Lower leg skin (tissue), 4 donors: ENCODE measurements at regions not wholly inside any gene's neighbourhood (a gene's known extent, or its start where the extent isn't known, plus 50 kb on each side); places are given as distances from the start of the nearest gene placed in this dataset.
"Not testable (repeated sequence)": the region's sequence is repeated elsewhere in the genome, so short reads cannot be mapped to it uniquely, and the experiment has no call there.

ENCODE experiments used
- DNase-seq, 2 donors: peaks; one replicate each; pipeline ENCODE4 v3.0.0-alpha.2; 2019; ENCODE audit warnings: low spot score in 2 of 2
- H3K4me3 ChIP-seq: fragments of 200-600 bp; sonication (generic); 2 replicates; pipeline ENCODE4 v1.5.1; 2017; ENCODE audit warnings: mild to moderate bottlenecking, low read depth; ENCODE audit not compliant: poor library complexity, severe bottlenecking
- CTCF ChIP-seq, 3 donors: fragments of 450-650 bp; IDR thresholded peaks; one replicate each; pipeline ENCODE4 v1.5.1; 2016; ENCODE audit warnings: antibody characterized with exemption in 3 of 3, mild to moderate bottlenecking in 3 of 3, moderate library complexity in 2 of 3
- POLR2A ChIP-seq, 2 donors: fragments of 450-650 bp; IDR thresholded peaks; one replicate each; pipeline ENCODE4 v1.6.1; 2016 to 2017; ENCODE audit warnings: antibody characterized with exemption in 2 of 2, mild to moderate bottlenecking in 1 of 2, moderate library complexity in 1 of 2
- WGBS, 2 donors: methylation state at CpG; one replicate each; pipeline ENCODE4 v1.1.5; 2018; 5-methylcytosine and 5-hydroxymethylcytosine counted together
- intact Hi-C: fragments of 100-400 bp; cut with DNase I; formaldehyde crosslinking; loops from one replicate; pipeline ENCODE4 v1.15.0; 2023; ENCODE audit warnings: low total_unique reads

- intact Hi-C loops, result no loop called here
- no peak for DNase-seq
- WGBS, 2 donors, result 42 to 54% methylated on average over 6 of the region's 6 CpGs
- H3K4me3 ChIP-seq, result no peak overlapping the region
- TF ChIP-seq POLR2A (IDR thresholded peaks at IDR 0.05), result no peak
- no peak for TF ChIP-seq CTCF (IDR thresholded peaks at IDR 0.05)
Measured at GRCh38 chr3:137694836-137695235, 69.3 kb upstream of the SOX14 start.

GRCh38 chr3:137695351-137695750 is 68.8 kb upstream of the SOX14 start:
- TF ChIP-seq POLR2A (IDR thresholded peaks at IDR 0.05), result no peak
- TF ChIP-seq CTCF (IDR thresholded peaks at IDR 0.05), result no peak
- no peak overlapping the region for H3K4me3 ChIP-seq
- intact Hi-C loops, result no loop called here
- WGBS, 2 donors, result 46 to 48% methylated on average over 6 of the region's 6 CpGs
- DNase-seq, result no peak

- intact Hi-C loops, result no loop called here
- no peak for DNase-seq
- 1 to 4% methylated on average over 3 of the region's 3 CpGs for WGBS, 2 donors
- no peak overlapping the region for H3K4me3 ChIP-seq
- no peak for TF ChIP-seq CTCF (IDR thresholded peaks at IDR 0.05)
- TF ChIP-seq POLR2A (IDR thresholded peaks at IDR 0.05), result no peak
Measured at GRCh38 chr3:137709011-137709601, 55.0 kb upstream of the SOX14 start.

GRCh38 chr3:137713965-137714364 is 50.1 kb upstream of the SOX14 start:
- H3K4me3 ChIP-seq, DNase-seq, intact Hi-C loops: not testable (repeated sequence)
- WGBS, 2 donors, result 87 to 94% methylated on average over 6 of the region's 6 CpGs
